SKM-1 treated with dmso at 0.1 percent for 144 hours (cell line): ENCODE measurements at regions not wholly inside any gene's neighbourhood (a gene's known extent, or its start where the extent isn't known, plus 50 kb on each side); places are given as distances from the start of the nearest gene placed in this dataset.

Experiments used
- DNase-seq: peaks from one replicate; lab custom pipeline; 2025; ENCODE audit not compliant: unreplicated experiment; lab: John Stamatoyannopoulos, UW

- peak; percentile 35 for DNase-seq
These were observed 99.2 kb upstream of the TENM3 start for GRCh38 chr4:182143822-182144625.

- no peak for DNase-seq
These were observed 98.4 kb upstream of the TENM3 start for GRCh38 chr4:182144626-182145333.

- DNase-seq: no peak
These were observed 97.8 kb upstream of the TENM3 start for GRCh38 chr4:182145334-182145905.

- no peak for DNase-seq
These were observed 95.8 kb upstream of the TENM3 start for GRCh38 chr4:182147391-182147790.

- no peak for DNase-seq
These were observed 92.6 kb upstream of the TENM3 start for GRCh38 chr4:182150645-182151044.

GRCh38 chr4:182155806-182156205 is 87.4 kb upstream of the TENM3 start:
- no peak for DNase-seq

GRCh38 chr4:182163180-182163579 is 80.0 kb upstream of the TENM3 start:
- no peak for DNase-seq

- no peak for DNase-seq
These were observed 73.6 kb upstream of the TENM3 start for GRCh38 chr4:182169572-182169971.

- no peak for DNase-seq
These were observed 73.2 kb upstream of the TENM3 start for GRCh38 chr4:182169987-182170386.

- no peak for DNase-seq
These were observed 72.7 kb upstream of the TENM3 start for GRCh38 chr4:182170417-182170935.

- DNase-seq: no peak
These were observed 68.2 kb upstream of the TENM3 start for GRCh38 chr4:182174979-182175378.

GRCh38 chr4:182175788-182176519 is 67.2 kb upstream of the TENM3 start:
- DNase-seq: no peak

GRCh38 chr4:182177166-182177565 is 66.0 kb upstream of the TENM3 start:
- DNase-seq: no peak

- no peak for DNase-seq
These were observed 64.1 kb upstream of the TENM3 start for GRCh38 chr4:182179105-182179504.

- no peak for DNase-seq
These were observed 63.5 kb upstream of the TENM3 start for GRCh38 chr4:182179751-182180150.

GRCh38 chr4:182185491-182185890 is 57.7 kb upstream of the TENM3 start:
- DNase-seq: no peak

- no peak for DNase-seq
These were observed 55.5 kb upstream of the TENM3 start for GRCh38 chr4:182187674-182188073.

- DNase-seq: no peak
These were observed 54.6 kb upstream of the TENM3 start for GRCh38 chr4:182188622-182189021.

- no peak for DNase-seq
These were observed 53.9 kb upstream of the TENM3 start for GRCh38 chr4:182189103-182189878.

GRCh38 chr4:182190306-182190705 is 52.9 kb upstream of the TENM3 start:
- DNase-seq: no peak
